NCI-H345 (cell line): ENCODE measurements at regions not wholly inside any gene's neighbourhood (a gene's known extent, or its start where the extent isn't known, plus 50 kb on each side); places are given as distances from the start of the nearest gene placed in this dataset.

Source experiments
- DNase-seq: peaks from one replicate; lab custom pipeline; 2025; lab: John Stamatoyannopoulos, UW

DNA sequence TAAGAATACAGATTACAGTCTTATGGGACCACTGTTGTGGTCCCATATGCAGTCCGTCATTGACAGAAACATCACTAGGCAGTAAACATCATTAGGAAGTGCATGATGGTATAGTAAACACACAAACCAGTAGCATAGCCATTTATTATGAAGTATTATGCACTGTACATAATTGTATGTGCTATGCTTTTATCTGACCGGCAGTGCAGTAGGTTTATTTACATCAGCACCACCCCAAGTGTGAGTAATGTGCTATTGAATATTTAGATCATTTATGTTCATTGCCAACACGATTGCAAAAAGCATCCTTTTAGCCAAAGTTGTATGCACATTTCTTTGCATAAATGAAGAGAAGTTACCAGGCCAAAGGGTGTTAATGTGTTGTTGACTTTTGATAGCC, 531.6 kb upstream of the TBX3 start:
- no peak for DNase-seq

DNA sequence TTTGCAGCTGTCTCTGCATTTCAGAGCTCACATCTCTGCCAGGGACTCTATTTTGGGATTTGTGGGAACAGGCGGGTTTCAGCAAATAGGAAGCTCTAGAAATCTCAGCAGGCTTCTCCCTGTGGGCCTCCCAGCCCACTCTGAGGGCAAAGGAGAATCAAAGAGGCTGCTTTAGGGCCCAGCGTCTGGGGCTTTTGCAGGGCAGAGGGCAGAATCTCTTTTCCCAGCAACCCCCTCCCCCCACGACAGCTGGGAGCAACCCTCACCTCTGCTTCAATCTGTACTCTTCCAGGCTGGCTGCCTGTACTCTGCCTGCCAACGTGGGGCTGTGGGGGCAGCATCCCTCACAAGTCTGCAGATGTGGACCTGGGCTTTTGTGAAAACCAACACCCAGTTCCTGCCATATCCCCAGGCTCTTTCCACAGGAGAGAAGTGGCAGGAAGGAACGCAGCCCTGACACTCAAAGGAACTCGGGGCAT, 529.6 kb upstream of the TBX3 start:
- no peak for DNase-seq

DNA sequence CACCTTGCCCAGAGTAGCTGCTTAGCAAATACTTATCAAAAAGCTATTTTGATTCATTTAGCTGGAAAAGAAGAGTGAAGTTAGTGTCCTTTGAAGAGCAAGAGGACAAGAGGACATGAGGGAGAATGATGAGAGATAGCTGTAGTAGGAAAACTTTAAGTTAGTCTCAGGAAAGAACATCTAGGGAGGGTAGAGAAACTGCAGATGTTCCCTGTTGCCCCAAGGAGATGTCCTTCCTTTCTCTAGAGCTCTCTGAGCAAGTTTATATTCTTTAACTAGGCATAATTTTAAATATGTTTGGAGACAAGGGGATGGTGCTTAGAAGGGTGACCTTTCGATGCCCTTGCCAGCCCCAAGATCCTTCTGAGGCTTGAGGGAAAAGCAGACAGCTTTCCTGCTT, 529.1 kb upstream of the TBX3 start:
- no peak for DNase-seq

DNA sequence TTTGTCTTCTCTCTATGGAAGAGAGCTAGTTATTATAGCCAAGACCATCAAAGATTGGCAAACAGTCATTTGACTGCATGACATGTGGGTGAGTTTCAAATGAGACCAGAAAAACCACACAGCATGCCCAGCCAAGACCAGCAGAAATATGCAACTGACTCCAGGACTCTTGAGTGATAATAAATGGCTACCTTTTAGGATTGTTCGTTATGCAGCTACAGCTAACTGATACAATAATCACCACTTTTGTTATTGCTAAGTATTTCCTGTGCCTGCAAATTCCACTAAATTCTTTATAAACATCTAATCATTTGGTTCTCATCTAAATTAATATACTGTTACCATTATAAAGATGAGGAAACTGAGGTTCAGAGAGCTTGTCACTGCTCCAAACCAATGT, 528.4 kb upstream of the TBX3 start:
- DNase-seq, result no peak

DNA sequence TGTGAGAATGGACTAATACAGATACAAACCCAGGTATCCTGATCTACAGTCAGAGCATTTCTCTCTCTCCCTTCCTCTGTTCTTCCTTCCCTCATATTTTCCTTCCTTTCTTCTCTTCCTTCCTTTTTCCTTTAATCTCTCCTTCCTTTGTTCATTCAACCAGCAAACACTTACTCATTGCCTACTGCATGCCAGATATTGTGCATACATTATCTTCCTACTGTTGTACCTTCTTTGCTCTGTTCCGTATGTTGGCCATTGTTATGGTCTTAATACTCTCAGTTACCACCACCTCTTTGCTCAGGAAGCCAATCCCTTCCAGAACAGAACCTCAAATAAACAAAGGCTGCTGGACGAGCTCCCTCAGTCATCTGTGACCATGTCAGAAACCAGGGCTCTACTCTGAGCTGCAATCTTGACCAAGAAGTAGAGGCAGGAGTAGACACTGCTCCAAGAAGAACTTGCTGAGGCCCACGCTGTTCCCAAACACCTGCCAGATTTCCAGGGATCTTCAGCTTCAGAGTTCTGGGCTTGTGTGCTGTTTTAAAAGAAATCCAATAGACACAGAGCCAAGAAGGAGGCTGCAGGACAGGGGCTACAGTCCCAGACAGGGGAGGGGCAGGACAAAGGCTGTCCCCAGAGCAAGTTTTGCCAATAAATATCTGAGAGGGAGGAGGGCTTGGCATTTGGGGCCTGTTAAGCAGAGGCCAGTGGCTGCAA, 526.7 kb upstream of the TBX3 start:
- no peak for DNase-seq

DNA sequence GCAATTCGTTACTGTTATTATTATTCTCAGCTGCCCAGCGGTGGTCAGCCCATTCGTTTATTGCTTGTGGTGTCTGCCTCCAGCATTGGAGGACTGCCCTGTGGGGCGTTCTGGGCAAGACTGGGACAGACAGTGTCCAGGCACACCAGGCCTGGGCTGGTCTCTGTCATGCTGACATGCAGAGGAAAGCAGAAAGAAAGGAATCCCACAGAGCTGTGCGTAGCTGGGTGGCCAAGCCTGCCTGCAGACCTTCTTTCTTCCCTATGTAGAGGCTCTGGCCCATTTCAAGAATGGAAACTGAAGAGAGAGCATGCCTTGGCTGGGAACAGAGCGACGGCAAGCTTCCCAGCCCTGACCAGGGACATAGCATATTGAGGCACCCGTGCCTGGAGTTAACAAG, 525.3 kb upstream of the TBX3 start:
- DNase-seq, result no peak

DNA sequence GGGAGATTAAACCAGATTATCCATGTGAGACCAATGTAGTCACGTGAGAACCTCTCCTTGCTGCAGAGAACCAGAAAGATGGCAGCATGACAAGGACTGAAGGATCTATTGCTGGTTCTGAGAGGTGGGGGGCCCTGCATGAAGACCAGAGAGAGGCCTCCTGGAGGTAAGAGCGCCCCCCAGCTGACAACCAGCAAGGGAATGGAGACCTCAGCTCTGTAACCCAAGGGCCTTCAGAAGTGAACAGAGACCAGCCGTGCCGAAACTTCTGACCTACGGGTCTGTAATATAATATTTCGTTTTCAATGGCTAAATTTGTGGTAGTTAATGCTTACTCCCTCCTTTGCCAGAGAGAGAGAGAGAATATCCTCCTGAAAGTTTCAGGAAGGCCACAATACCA, 524.1 kb upstream of the TBX3 start:
- DNase-seq, result no peak

DNA sequence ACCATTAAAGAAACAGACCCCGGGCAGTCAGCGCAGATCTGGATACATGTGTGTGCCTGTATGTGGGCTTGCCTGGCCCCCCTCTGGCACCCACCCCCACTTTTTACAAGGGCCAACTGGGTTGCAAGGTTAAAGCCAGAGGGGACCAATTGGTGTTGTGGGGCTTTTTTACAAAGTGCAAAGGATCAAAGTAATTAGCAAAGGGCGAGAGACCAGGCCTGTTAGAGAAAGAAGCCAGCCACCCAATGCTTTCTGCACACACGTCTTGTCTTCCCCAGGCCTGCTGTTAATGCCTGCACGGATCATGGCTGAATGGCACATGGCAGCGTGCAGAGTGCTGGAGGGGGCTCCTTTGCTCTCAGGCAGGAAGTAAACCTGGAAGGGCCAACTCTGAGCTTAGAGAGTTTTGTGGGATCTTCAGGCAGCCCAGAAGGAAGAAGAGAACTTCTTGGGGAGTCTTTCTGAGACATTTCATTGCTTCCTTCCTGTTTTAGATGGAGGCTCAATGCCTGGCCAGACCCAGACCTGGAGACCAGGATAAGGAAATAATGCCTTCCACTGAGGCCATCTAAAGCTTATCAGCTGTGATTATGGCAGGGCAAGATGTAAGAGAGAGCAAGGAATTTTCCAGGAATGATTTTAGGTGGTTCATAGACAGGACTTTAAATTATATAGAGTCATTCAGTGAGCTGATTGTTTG, 523.4 kb upstream of the TBX3 start:
- no peak for DNase-seq

DNA sequence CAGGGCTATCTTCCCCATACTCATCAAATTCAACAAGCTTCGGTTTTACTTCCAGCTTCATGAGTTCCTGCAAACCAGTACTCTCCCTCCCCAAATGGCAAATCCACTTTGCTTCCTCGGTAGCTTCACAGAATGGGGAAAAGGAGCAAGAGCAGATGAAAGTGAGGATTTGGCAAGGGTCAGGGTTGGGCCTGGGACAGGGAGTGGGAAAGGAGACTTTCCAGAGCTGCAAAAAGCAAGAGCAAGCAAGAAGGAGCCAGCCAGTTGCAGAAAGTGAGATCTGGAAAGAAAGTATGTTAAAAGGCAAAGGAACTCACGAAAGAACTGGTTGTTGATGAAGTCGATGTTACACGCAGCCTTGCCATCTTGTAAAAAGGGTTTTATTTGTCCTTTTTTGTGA, 522.8 kb upstream of the TBX3 start:
- no peak for DNase-seq

DNA sequence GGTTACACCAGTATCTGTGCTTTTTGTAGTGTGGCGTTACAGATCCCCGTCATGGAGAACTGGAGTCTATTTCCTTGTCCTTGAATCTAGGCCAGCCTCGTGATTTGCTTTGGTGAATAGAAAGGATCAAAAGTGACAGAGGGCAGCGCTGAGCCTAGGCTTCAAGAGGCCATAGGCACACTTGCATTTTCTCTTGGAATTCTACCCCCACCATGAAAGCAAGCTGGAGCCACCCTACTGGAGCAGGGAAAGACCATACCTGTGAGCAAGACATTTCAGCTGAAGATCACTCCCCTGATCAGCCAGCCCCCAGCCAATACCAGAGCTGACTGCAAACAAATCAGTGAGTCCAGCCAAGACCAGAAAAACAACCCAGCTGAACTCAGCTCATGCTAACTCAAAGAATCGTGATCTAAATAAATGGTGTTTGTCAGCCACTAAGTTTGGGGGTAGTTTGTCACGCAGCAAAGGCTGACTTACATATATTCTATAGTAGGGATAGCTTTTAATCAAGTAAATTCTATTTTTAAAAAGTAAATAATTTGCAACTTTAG, 521.9 kb upstream of the TBX3 start:
- no peak for DNase-seq

DNA sequence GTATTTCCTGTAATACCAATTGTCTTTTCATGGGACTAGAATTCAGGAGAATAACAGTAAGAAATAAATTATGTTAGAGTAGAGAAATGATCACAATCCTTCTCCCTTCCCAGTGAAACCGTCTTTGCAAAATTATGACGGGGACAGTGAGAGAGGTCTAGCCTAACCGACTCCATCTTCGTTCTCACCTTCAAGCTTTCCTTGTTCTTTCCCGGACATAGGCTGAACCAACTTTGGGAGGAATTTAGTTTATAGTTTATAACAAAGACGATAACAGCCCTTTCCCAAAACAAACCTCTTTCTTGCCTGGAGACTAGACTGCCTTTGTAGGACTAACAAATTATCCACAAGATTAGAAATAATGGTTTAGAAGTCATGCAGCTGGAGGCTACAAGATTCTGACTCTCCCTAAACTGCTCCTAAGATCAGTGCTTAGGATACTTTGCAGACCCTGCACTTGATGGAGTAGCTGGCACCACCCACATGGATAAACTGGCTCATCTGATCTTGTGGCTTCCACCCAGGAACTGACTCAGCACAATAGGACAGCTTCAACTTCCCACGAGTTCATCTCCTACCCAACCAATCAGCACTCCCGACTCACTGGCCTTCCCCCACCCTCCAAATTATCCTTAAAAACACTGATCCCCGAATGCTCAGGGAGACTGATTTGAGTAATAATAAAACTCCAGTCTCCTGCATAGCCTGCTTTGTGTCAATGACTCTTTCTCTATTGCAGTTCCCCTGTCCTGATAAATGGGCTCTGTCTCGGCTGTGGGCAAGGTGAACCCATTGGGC, 521.2 kb upstream of the TBX3 start:
- DNase-seq, result no peak

DNA sequence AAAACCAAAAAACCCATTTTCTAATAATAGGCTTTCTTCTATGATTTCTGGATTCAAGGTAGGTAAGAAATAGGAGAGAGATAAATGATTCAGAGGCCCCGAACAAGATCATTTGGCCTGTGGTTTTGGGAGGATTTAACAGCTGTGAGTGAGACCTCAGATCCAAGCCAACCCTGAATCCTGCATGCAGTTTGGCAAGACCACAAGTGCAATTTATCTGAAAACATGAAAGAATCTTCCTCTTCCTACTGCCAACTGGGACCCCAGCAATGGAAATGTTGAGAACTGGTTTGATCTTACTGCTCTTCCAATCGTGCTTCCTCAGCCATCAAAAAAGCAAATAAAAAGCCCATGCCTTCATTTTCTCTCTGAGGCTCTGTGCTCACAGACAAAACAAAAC, 519.7 kb upstream of the TBX3 start:
- no peak for DNase-seq

DNA sequence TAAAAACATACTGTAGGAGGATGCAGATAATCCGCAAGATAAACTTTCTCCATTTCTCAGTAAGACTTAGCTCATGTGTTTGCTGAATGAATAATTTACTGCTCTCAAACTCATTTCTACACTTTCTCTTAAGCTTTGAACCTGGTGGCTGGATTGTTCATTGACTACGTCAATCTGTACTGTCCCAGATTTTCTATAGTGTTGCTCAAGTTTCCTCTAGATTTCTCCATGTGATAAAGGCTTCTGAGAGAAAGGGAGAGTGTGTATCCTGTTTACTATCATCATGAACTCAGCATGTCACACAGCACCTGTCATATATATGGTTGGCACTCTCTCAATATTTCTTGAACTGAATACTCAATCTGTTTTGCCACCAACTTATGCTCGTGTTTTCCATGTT, 518.0 kb upstream of the TBX3 start:
- no peak for DNase-seq

DNA sequence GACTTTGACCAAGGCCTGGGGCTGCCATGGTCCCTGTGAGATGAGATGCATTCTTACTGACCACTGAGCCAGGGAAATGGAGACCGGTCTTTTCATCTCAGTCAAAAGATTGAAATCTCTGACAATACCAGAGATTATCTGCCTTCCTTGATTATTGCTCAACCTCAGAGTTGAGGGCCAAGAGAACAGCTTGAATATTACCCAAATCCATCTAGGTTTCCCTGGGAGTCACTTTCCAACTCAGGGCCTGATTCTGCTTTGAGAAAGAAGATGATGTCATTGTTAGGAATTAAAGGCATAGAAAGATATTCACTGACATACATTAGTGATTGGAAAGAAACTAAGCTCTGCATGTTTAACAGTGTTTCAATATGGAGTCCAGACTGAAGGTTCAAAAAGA, 515.9 kb upstream of the TBX3 start:
- no peak for DNase-seq

DNA sequence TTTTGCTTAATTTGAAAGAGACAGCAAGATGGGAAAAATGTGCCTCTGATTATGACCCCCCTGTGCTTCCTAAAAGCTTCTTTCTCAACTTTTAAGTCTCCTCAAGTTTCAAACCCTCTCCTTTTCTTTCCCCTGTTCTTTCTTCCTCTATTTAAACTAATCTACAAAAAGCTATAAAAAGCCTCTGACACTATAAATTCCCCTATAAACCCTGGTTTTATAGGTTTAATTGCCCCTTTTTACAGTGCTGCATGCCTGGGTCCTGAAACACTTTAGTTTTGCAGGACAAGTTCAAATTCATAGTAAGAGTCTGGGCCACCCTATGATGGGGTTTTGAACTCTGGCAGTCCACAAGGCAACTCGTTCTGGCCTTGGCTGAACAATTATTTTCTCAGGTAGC, 510.9 kb upstream of the TBX3 start:
- DNase-seq, result no peak

DNA sequence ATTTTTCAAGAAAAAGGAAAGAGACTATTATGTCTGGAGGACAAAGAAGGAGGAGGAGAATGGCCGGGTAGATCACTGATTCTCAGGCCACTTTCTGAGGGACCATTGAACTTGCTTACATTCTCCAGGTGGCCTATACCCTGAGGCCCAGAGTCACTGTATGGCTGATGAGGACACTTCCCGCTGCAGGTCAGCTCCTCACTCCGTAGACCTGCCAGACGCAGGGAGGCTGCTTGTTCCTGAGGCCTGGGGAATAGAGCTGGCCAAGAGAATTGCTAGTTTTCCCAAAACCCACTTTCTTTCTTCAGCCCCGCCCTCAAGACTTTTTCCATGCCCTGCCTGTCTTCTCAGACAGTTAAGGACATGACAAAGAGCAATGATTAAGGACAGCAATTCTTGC, 510.5 kb upstream of the TBX3 start:
- no peak for DNase-seq

DNA sequence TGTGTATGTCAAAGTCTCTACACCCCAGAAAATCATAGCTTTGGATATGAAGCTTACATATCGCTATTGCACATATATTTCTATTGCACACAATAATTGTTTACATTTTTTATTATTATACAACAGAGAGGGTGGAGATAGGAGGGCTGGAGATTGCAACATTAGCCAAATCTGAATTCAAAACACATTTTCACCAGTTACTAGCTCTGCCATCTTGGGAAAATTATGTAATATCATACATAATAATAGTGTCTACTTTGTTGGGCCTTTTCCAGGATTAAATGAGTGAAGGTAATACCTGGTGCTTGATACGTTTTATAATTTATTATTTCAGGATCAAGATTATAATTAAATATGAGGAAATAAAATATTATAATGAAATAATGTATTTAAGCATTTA, 507.4 kb upstream of the TBX3 start:
- DNase-seq, result no peak

DNA sequence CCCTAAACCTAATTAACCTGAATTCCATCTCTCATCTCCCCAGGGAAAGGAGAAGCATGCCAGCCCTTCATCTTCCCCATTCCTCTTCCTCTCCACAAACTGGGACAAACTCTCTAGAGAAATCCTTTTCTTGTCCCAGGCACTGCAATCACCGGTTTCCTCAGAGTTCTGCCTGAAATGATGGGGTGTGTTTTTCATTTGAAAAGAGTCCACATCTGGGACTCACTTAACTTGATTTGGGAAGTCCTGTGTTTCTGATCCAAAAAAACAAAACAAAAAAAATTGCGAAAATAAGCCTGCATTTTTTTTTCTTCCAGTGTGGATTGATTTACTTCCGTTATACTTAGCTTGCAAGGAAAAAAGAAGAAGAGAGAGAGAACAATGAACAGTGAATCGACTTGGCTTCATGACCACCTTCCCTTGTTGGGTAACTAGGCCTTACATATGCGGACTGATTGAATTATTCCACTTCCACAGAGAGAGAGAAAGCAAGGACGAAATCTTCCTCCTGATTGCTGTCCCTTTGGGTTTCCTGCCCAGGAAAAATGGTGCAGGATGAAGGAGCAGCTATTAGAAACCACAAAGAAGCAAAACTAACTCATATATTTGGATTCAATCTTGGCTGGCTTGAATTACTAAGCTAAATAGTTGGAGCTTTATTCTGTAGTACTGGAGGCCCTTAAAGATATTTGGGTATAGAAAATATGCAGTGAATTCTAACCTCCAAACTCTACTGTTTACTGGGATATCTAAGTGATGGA, 506.2 kb upstream of the TBX3 start:
- DNase-seq, result no peak

DNA sequence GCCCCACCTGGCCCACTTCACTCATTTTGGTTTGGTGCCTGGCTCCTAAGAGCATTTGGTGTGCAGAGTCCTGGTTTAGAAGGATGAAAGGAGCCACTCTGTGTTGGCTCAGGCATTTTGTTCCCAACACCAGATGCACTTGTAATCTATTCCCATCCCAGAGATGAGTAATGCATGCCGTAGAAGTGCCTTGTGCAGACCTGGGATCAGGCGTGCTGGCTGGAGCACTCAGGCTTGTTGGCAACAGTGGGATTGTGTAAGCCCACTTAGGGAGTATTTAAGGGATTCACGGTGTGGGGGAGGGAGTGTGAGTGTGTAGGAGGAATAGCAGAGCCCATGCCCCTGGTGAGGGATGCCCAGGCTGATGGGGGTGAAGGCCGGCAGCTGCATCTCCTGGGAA, 501.5 kb upstream of the TBX3 start:
- DNase-seq, result no peak

DNA sequence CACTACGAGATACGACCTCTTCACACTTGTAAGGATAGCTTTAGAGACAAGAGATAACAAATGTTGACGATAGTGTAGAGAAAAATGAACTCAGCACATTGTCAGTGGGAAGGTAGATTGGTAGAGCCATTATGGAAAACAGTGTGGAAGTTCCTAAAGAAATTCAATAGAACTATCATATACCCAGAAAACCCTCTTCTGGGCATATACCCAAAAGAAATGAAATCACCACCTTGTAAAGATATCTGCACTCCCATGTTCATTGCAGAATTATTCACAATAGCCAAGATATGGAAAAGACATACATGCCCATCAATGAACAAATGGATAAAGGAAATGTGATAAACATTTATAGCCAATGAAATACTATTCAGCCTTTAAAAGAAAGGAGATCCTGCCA, 499.8 kb upstream of the TBX3 start:
- no peak for DNase-seq

DNA sequence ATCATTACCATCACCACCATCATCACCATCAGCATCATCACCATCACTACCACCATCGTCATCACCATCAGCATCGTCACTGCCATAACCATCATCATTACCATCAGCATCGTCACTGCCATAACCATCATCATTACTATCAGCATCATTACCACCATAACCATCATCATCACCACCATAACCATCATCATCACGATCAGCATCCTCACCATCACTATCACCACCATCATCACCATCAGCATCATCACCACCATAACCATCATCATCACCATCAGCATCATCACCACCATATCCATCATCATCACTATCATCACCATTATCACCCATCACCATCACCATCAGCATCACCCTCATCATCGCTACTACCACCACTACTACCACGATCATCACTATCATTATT, 493.9 kb upstream of the TBX3 start:
- no peak for DNase-seq
